Gastrocnemius medialis (tissue), 4 donors: ENCODE measurements at regions not wholly inside any gene's neighbourhood (a gene's known extent, or its start where the extent isn't known, plus 50 kb on each side); places are given as distances from the start of the nearest gene placed in this dataset.

Experiments
- ATAC-seq, 2 donors: fragments of 150-250 bp; one replicate each; pipeline ENCODE4 v1.9.1; 2016
- DNase-seq, 2 donors: peaks; one replicate each; pipeline ENCODE4 v3.0.0-alpha.2; 2019
- H3K27ac ChIP-seq, 4 donors: fragments of 200-600 bp; sonication (generic); 1 replicate in 1 of 4; 2 replicates in 3 of 4; pipeline ENCODE4 v1.5.1; 2016 to 2018; ENCODE audit warnings: mild to moderate bottlenecking in 2 of 4, moderate library complexity in 1 of 4
- H3K27me3 ChIP-seq, 3 donors: fragments of 200-600 bp; sonication (generic) in 2 of 3; 1 replicate in 1 of 3; 2 replicates in 2 of 3; pipeline versions ENCODE4 v1.5.1 to v1.6.0; 2016 to 2019; ENCODE audit warnings: mild to moderate bottlenecking in 1 of 3, moderate library complexity in 1 of 3
- H3K36me3 ChIP-seq, 2 donors: fragments of 200-600 bp; sonication (generic) in 1 of 2; one replicate each; pipeline ENCODE4 v1.5.1; 2017 to 2018
- H3K4me1 ChIP-seq, 2 donors: fragments of 200-600 bp; sonication (generic) in 1 of 2; one replicate each; pipeline ENCODE4 v1.5.1; 2016 to 2017; ENCODE audit warnings: mild to moderate bottlenecking in 2 of 2
- H3K4me3 ChIP-seq, 4 donors: fragments of 200-600 bp; sonication (generic) in 3 of 4; 1 replicate in 1 of 4; 2 replicates in 3 of 4; pipeline ENCODE4 v1.5.1; 2016 to 2019; ENCODE audit warnings: mild to moderate bottlenecking in 2 of 4
- H3K9me3 ChIP-seq, 3 donors: fragments of 200-600 bp; sonication (generic) in 2 of 3; 1 replicate in 1 of 3; 2 replicates in 2 of 3; pipeline ENCODE4 v1.5.1; 2016 to 2019
- CTCF ChIP-seq, 5 experiments: fragments of 450-650 bp in 3 of 5; fragments of 200-600 bp in 2 of 5; sonication (generic) in 2 of 5; IDR thresholded peaks in 4 of 5; conservative IDR thresholded peaks in 1 of 5; 1 replicate in 4 of 5; 2 replicates in 1 of 5; pipeline ENCODE4 v1.5.1; 2016 to 2019; ENCODE audit warnings: antibody characterized with exemption in 5 of 5, mild to moderate bottlenecking in 3 of 5, moderate library complexity in 3 of 5
- POLR2A ChIP-seq, 2 donors: fragments of 450-650 bp; IDR thresholded peaks; one replicate each; pipeline ENCODE4 v1.6.1; 2017; ENCODE audit warnings: antibody characterized with exemption in 2 of 2, mild to moderate bottlenecking in 2 of 2, moderate library complexity in 2 of 2
- in situ Hi-C, 4 donors: fragments of 200-750 bp; cut with MboI; loops; one replicate each; pipeline versions ENCODE4 v1.15.0 to v1.8.0; 2017; ENCODE audit warnings: low sequenced_read_pairs in 4 of 4
- intact Hi-C: fragments of 100-400 bp; cut with DNase I; formaldehyde crosslinking; loops from one replicate; pipeline ENCODE4 v1.15.1; 2023; ENCODE audit warnings: low total_unique reads

- intact Hi-C loops = no loop called here
- no peaks in the 10 kb centered on the region for H3K27me3 ChIP-seq
- no peak overlapping the region for H3K4me3 ChIP-seq
- TF ChIP-seq CTCF (IDR thresholded peaks at IDR 0.05 in 4 of 5, conservative IDR thresholded peaks at IDR 0.05 in 1 of 5) = no peak
- TF ChIP-seq POLR2A (IDR thresholded peaks at IDR 0.05) = no peak
- in situ Hi-C loops = no loop called here
- ATAC-seq (no peak), DNase-seq (no peak)
- H3K9me3 ChIP-seq = no peaks in the 10 kb centered on the region
- H3K4me1 ChIP-seq = no peaks in the 10 kb centered on the region
- H3K36me3 ChIP-seq = no peaks in the 10 kb centered on the region
- H3K27ac ChIP-seq = no peak overlapping the region
These were observed 152.1 kb downstream of the PTGER3 start for GRCh38 chr1:70895531-70895930.

- no peak overlapping the region for H3K27ac ChIP-seq
- in situ Hi-C loops = no loop called here
- H3K36me3 ChIP-seq = no peaks in the 10 kb centered on the region
- TF ChIP-seq CTCF (IDR thresholded peaks at IDR 0.05 in 4 of 5, conservative IDR thresholded peaks at IDR 0.05 in 1 of 5) (no peak), POLR2A (IDR thresholded peaks at IDR 0.05) (no peak)
- no peak for ATAC-seq
- H3K4me3 ChIP-seq = no peak overlapping the region
- no peak for DNase-seq
- H3K9me3 ChIP-seq = no peaks in the 10 kb centered on the region
- no peaks in the 10 kb centered on the region for H3K4me1 ChIP-seq
- intact Hi-C loops = no loop called here
- H3K27me3 ChIP-seq = no peaks in the 10 kb centered on the region
These were observed 151.4 kb downstream of the PTGER3 start for GRCh38 chr1:70896224-70896623.

GRCh38 chr1:70897273-70897672 lies 150.3 kb downstream of the PTGER3 start:
- ATAC-seq = no peak
- no peak for TF ChIP-seq CTCF (IDR thresholded peaks at IDR 0.05 in 4 of 5, conservative IDR thresholded peaks at IDR 0.05 in 1 of 5)
- TF ChIP-seq POLR2A (IDR thresholded peaks at IDR 0.05) = no peak
- intact Hi-C loops = no loop called here
- H3K4me3 ChIP-seq = no peak overlapping the region
- H3K27ac ChIP-seq = no peak overlapping the region
- H3K4me1 ChIP-seq = no peaks in the 10 kb centered on the region
- in situ Hi-C loops = no loop called here
- no peaks in the 10 kb centered on the region for H3K9me3 ChIP-seq
- H3K27me3 ChIP-seq = no peaks in the 10 kb centered on the region
- H3K36me3 ChIP-seq = no peaks in the 10 kb centered on the region
- DNase-seq = no peak

- DNase-seq (no peak), ATAC-seq (no peak)
- Histone ChIP-seq H3K36me3 (no peaks in the 10 kb centered on the region), H3K9me3 (no peaks in the 10 kb centered on the region), H3K27me3 (no peaks in the 10 kb centered on the region), H3K4me1 (no peaks in the 10 kb centered on the region), H3K27ac (no peak overlapping the region), H3K4me3 (no peak overlapping the region)
- intact Hi-C loops = no loop called here
- in situ Hi-C loops = no loop called here
- TF ChIP-seq POLR2A (IDR thresholded peaks at IDR 0.05) = no peak
- no peak for TF ChIP-seq CTCF (IDR thresholded peaks at IDR 0.05 in 4 of 5, conservative IDR thresholded peaks at IDR 0.05 in 1 of 5)
These were observed 147.9 kb downstream of the PTGER3 start for GRCh38 chr1:70899735-70900134.

GRCh38 chr1:70902211-70902610 lies 145.4 kb downstream of the PTGER3 start:
- H3K4me3 ChIP-seq = no peak overlapping the region
- DNase-seq (no peak), ATAC-seq (no peak)
- in situ Hi-C loops = no loop called here
- no peaks in the 10 kb centered on the region for H3K27me3 ChIP-seq
- no peaks in the 10 kb centered on the region for H3K36me3 ChIP-seq
- H3K27ac ChIP-seq = no peak overlapping the region
- no peak for TF ChIP-seq POLR2A (IDR thresholded peaks at IDR 0.05)
- TF ChIP-seq CTCF (IDR thresholded peaks at IDR 0.05 in 4 of 5, conservative IDR thresholded peaks at IDR 0.05 in 1 of 5) = no peak
- intact Hi-C loops = no loop called here
- H3K9me3 ChIP-seq = no peaks in the 10 kb centered on the region
- H3K4me1 ChIP-seq = no peaks in the 10 kb centered on the region
